H1 (cell line): ENCODE measurements at regions not wholly inside any gene's neighbourhood (a gene's known extent, or its start where the extent isn't known, plus 50 kb on each side); places are given as distances from the start of the nearest gene placed in this dataset.

Experiments used
- FOSL1 ChIP-seq: IDR thresholded peaks from 2 replicates; pipeline ENCODE4 v1.6.1; 2011; ENCODE audit warnings: mild to moderate bottlenecking, low read depth, low read length, moderate library complexity; ENCODE audit not compliant: insufficient read depth
- TEAD4 ChIP-seq: IDR thresholded peaks from 2 replicates; pipeline ENCODE4 v1.6.1; 2012; ENCODE audit warnings: low read depth, low read length, inconsistent platforms, mixed read lengths

GRCh38 chr4:53809816-53810215, 218.5 kb upstream of the LNX1 start (continued):
- no peak for TF ChIP-seq FOSL1
- TF ChIP-seq TEAD4, result no peak
- TF ChIP-seq, all 59 proteins: peak for 0
